ENCODE measurements at regions not wholly inside any gene's neighbourhood (a gene's known extent, or its start where the extent isn't known, plus 50 kb on each side); places are given as distances from the start of the nearest gene placed in this dataset.

- H3K4me3 ChIP-seq (ENCODE audit: low read depth, low read length): no peak overlapping the region
- DNase-seq (ENCODE audit: low read depth): no peak
- TF ChIP-seq CTCF (IDR thresholded peaks at IDR 0.05; ENCODE audit: insufficient read depth, low read length): no peak
Observed at GRCh38 chr1:22323846-22324504, 127.7 kb upstream of the ZBTB40 start.

- no peak overlapping the region for H3K4me3 ChIP-seq (ENCODE audit: low read depth, low read length)
- TF ChIP-seq CTCF (IDR thresholded peaks at IDR 0.05; ENCODE audit: insufficient read depth, low read length): no peak
- DNase-seq (ENCODE audit: low read depth): no peak
Observed at GRCh38 chr1:22325531-22326371, 125.9 kb upstream of the ZBTB40 start.

DNA sequence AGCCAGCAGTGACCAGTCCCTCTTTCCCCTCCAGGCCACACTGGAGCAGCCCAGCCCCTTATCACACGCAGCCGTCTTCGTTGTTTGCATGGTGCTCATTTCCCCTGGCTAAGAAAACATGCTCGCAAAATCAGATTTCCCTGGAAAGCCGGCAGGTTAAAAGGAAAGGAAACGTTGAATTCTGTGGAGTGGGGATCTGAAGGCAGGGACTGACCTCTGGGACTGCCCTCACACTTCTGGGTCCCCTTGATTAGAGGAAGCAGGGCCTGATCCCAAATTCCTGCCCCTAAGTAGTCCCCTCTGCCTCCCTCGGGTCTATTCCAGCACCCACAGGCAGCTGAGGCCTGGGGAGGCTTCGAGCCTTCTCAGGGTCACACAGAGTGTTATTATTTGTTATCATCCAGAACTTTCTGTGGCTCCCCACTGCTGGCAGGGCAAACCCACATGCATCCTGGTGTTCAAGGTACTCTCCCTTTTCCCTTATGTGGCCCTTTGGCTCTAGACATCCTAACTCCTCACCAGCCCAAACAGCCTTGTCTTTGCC, 125.2 kb upstream of the ZBTB40 start:
- H3K4me3 ChIP-seq (ENCODE audit: low read depth, low read length): no peak overlapping the region
- DNase-seq (ENCODE audit: low read depth): no peak
- TF ChIP-seq CTCF (IDR thresholded peaks at IDR 0.05; ENCODE audit: insufficient read depth, low read length): no peak

GRCh38 chr1:22326931-22327330, 124.7 kb upstream of the ZBTB40 start:
- no peak for DNase-seq (ENCODE audit: low read depth)
- no peak for TF ChIP-seq CTCF (IDR thresholded peaks at IDR 0.05; ENCODE audit: insufficient read depth, low read length)
- H3K4me3 ChIP-seq (ENCODE audit: low read depth, low read length): no peak overlapping the region

DNA sequence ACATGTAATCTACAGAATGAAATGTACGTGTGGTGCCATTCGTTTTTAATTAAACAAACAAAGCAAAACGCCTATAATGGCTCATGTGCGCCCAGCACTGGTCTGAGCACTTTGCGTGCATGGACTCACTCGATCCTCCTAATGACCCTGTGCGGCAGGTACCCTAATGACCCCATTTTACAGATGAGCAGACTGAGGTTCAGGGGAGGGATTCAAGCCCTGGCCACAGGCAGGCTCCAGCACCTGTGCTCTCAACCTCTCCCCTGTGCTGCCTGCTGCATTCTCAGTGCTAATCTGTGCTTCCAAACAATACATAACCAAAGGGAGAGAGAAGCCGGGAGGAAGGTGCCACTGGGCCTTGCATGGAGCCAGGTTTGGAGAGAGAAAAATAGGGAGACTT, 124.2 kb upstream of the ZBTB40 start:
- H3K4me3 ChIP-seq (ENCODE audit: low read depth, low read length): no peak overlapping the region
- no peak for DNase-seq (ENCODE audit: low read depth)
- TF ChIP-seq CTCF (IDR thresholded peaks at IDR 0.05; ENCODE audit: insufficient read depth, low read length): no peak

DNA sequence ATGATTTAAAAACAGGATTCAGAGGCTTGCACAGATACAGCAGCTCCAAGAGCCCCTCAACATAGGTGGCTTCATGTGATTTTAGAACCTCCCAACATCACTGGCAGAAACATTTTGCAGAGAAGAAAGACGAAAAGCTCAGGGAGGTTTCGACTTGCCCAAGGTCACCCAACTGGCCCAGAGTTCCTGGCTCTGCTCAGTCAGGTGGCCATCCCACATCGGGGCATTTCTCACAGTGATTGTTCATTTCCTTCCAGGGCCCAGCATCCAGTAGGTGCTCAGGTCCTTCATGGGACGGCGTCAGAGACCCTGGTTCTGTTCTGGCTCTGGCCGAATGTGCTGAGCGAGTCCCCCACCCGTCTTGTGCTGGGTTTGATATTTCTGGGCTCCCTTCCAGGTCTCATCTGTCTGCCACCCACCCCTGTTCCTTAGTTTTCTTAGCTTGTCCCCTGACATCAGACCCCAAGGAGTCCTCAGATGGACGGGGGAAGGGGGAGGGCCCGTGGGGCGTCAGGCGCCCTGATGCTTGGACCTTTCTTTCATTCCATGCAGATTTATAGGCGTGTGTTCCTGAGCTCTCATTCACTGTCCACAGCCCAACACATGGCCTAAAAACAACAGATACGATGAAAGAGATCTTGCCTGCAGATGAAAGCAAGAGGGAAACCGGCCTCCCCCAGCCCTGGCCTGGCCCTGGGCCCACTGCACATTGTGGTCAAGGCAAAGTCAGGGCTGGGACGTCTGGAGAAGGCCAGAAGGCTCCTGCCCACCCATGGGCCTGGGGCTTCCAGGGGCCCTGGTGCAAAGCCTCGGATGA, 123.1 kb upstream of the ZBTB40 start:
- DNase-seq (ENCODE audit: low read depth): no peak
- TF ChIP-seq CTCF (IDR thresholded peaks at IDR 0.05; ENCODE audit: insufficient read depth, low read length): no peak
- no peak overlapping the region for H3K4me3 ChIP-seq (ENCODE audit: low read depth, low read length)

All from fibroblast of the aortic adventitia (primary cell).